Mucosa of rectum (tissue), 2 donors: ENCODE measurements at regions not wholly inside any gene's neighbourhood (a gene's known extent, or its start where the extent isn't known, plus 50 kb on each side); places are given as distances from the start of the nearest gene placed in this dataset.
"Not testable (repeated sequence)": the region's sequence is repeated elsewhere in the genome, so short reads cannot be mapped to it uniquely, and the experiment has no call there.

ENCODE experiments used
- H3K27ac ChIP-seq, 2 donors: one replicate each; pipeline ENCODE4 v1.7.0; 2013; ENCODE audit warnings: inconsistent platforms in 2 of 2, low read depth in 2 of 2, low read length in 2 of 2
- H3K27me3 ChIP-seq, 2 donors: one replicate each; pipeline ENCODE4 v1.7.0; 2013; ENCODE audit warnings: low read length in 2 of 2; ENCODE audit not compliant: control insufficient read depth in 2 of 2, insufficient read depth in 2 of 2
- H3K36me3 ChIP-seq, 2 donors: one replicate each; pipeline ENCODE4 v1.7.0; 2013; ENCODE audit warnings: low read length in 2 of 2; ENCODE audit not compliant: control insufficient read depth in 2 of 2, insufficient read depth in 2 of 2
- H3K4me1 ChIP-seq, 2 donors: one replicate each; pipeline ENCODE4 v1.7.0; 2013; ENCODE audit warnings: low read length in 2 of 2, mild to moderate bottlenecking in 1 of 2; ENCODE audit not compliant: control insufficient read depth in 2 of 2, insufficient read depth in 2 of 2
- H3K4me3 ChIP-seq, 2 donors: one replicate each; pipeline ENCODE4 v1.7.0; 2013; ENCODE audit warnings: low read length in 2 of 2
- H3K9ac ChIP-seq, 2 donors: one replicate each; pipeline ENCODE4 v1.7.0; 2013; ENCODE audit warnings: low read length in 2 of 2, low read depth in 1 of 2, mild to moderate bottlenecking in 1 of 2
- H3K9me3 ChIP-seq, 2 donors: one replicate each; pipeline ENCODE4 v1.7.0; 2013; ENCODE audit warnings: low read length in 2 of 2; ENCODE audit not compliant: control insufficient read depth in 2 of 2
- donor health status: healthy.
- donor health status: Normal muscosa, but diverticular disease.

- H3K27ac ChIP-seq, H3K9me3 ChIP-seq, H3K4me1 ChIP-seq, H3K4me3 ChIP-seq, H3K9ac ChIP-seq, H3K36me3 ChIP-seq, H3K27me3 ChIP-seq: not testable (repeated sequence)
Observed at GRCh38 chr15:94868265-94868664, 636.9 kb downstream of the MCTP2 start.

GRCh38 chr15:94875550-94875949 lies 644.2 kb downstream of the MCTP2 start:
- H3K4me1 ChIP-seq, result no peaks in the 10 kb centered on the region
- no peak overlapping the region for H3K27ac ChIP-seq
- H3K9me3 ChIP-seq, result no peaks in the 10 kb centered on the region
- H3K4me3 ChIP-seq, result no peak overlapping the region
- no peaks in the 10 kb centered on the region for H3K27me3 ChIP-seq
- no peaks in the 10 kb centered on the region for H3K36me3 ChIP-seq
- no peak overlapping the region for H3K9ac ChIP-seq

GRCh38 chr15:94877833-94878232 lies 646.5 kb downstream of the MCTP2 start:
- Histone ChIP-seq H3K9me3 (no peaks in the 10 kb centered on the region), H3K9ac (no peak overlapping the region)

DNA sequence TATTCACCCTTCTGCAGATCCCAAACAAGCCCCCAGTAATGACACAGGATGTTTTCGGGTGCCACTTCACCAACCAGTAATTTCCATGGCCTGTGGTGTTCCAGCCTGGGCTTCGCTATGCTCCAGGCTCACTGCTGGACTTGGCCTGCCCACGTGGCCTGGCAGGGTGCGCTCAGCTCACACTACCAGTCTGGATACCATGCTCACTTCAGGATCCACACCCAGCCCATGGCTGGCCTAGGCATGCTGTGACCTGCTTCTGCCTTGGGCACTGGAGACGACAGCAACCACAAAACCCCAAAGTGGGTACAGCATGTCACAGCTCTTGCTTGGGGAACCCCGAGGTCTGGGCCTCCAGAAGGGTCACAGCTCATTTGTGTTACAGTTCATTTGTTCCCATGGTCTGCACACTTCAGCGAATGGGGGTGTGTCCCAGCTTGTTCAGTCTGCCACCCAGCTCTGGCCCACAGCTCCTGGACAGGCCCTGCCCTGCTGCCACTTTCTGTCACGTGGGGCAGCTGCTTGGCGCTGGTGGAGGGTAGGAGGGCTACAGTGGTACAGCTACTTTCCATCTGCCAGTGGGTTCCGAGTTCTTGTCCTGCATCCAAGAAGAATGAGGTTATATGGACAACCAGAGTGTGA lies 650.8 kb downstream of the MCTP2 start:
- H3K4me1 ChIP-seq, result no peaks in the 10 kb centered on the region
- no peaks in the 10 kb centered on the region for H3K9me3 ChIP-seq
- H3K27me3 ChIP-seq, result no peaks in the 10 kb centered on the region
- no peaks in the 10 kb centered on the region for H3K36me3 ChIP-seq
- no peak overlapping the region for H3K9ac ChIP-seq
- no peak overlapping the region for H3K4me3 ChIP-seq
- H3K27ac ChIP-seq, result no peak overlapping the region

More at GRCh38 chr15:94877833-94878232, 646.5 kb downstream of the MCTP2 start:
- H3K4me1 ChIP-seq, result no peaks in the 10 kb centered on the region
- H3K36me3 ChIP-seq, result no peaks in the 10 kb centered on the region
- no peak overlapping the region for H3K4me3 ChIP-seq
- no peaks in the 10 kb centered on the region for H3K27me3 ChIP-seq
- no peak overlapping the region for H3K27ac ChIP-seq

- H3K27me3 ChIP-seq, result no peaks in the 10 kb centered on the region
- H3K4me1 ChIP-seq, result no peaks in the 10 kb centered on the region
- H3K9me3 ChIP-seq, result no peaks in the 10 kb centered on the region
- no peak overlapping the region for H3K4me3 ChIP-seq
- H3K36me3 ChIP-seq, result no peaks in the 10 kb centered on the region
- no peak overlapping the region for H3K9ac ChIP-seq
- H3K27ac ChIP-seq, result no peak overlapping the region
Observed at GRCh38 chr15:94887391-94887790, 656.0 kb downstream of the MCTP2 start.

GRCh38 chr15:94889153-94889552 lies 657.8 kb downstream of the MCTP2 start:
- Histone ChIP-seq H3K27ac (no peak overlapping the region), H3K4me3 (no peak overlapping the region), H3K36me3 (no peaks in the 10 kb centered on the region), H3K27me3 (no peaks in the 10 kb centered on the region), H3K9ac (no peak overlapping the region), H3K9me3 (no peaks in the 10 kb centered on the region), H3K4me1 (no peaks in the 10 kb centered on the region)

GRCh38 chr15:94893091-94893490 lies 661.7 kb downstream of the MCTP2 start:
- Histone ChIP-seq H3K9me3 (no peaks in the 10 kb centered on the region), H3K4me1 (no peaks in the 10 kb centered on the region), H3K9ac (no peak overlapping the region), H3K4me3 (no peak overlapping the region), H3K36me3 (no peaks in the 10 kb centered on the region), H3K27me3 (no peaks in the 10 kb centered on the region), H3K27ac (no peak overlapping the region)

DNA sequence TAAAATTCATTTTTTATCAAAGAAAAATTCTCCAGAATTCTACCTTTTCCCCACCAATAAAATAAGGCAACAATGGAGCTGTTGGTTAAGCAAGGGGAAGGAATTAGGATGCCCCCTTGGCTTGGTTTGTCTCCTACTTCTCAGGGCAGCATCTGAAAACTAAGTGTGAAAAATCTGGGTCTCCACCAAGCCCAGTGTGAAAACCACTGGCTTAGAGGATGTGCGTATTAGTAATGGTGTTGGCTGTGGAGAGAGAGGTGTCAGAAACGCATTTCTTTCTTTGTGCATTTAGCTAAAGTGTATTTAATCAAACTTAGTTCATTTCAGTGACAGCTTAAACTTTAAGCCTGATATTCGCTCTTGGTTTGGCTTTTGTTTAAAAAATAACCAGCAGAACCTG lies 662.7 kb downstream of the MCTP2 start:
- no peaks in the 10 kb centered on the region for H3K4me1 ChIP-seq
- H3K9ac ChIP-seq, result no peak overlapping the region
- no peaks in the 10 kb centered on the region for H3K9me3 ChIP-seq
- no peaks in the 10 kb centered on the region for H3K27me3 ChIP-seq
- no peaks in the 10 kb centered on the region for H3K36me3 ChIP-seq
- H3K27ac ChIP-seq, result no peak overlapping the region
- H3K4me3 ChIP-seq, result no peak overlapping the region

DNA sequence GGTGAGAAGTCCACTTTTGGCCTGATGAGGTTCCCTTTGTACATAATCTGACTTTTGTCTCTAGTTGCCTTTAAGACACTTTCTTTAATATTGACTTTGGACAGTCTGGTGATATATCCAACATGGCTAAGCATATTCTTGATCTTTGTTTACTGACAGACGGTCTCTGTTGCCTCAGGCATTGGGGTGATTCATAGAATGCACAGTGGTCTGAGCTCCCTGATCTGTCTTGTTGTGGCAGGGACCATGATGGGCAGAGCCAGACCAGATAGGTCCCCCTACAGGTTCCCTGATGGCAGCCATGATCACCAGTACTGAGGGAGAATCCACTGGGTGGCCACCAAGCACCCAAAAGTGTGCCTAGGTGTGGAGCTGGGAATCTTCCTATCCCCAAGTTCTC lies 678.1 kb downstream of the MCTP2 start:
- Histone ChIP-seq H3K4me1 (no peaks in the 10 kb centered on the region), H3K27me3 (no peaks in the 10 kb centered on the region), H3K9me3 (peaks cover 0 to 5% of the 10 kb centered on the region in 2 donors), H3K27ac (no peak overlapping the region), H3K4me3 (no peak overlapping the region), H3K9ac (no peak overlapping the region), H3K36me3 (no peaks in the 10 kb centered on the region)

DNA sequence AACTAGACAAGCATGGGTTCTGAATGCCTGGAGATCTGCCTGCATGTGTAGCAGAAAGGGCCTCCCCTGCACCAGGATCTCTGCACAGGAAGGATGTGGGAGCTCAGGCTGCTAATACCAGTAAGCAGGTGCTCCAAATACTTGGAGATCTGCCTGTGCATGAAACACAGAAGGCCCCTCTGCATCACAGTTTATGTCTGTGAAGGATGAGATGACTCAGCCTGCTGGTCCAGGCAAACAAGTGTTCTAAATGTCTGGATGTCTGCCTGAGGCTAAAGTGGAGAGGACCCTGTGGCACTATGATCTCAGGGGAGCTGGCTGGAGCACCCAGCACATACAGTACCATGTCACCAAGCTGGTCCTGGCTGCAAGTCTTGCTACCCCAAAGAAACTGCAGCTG lies 678.8 kb downstream of the MCTP2 start:
- no peak overlapping the region for H3K27ac ChIP-seq
- H3K9ac ChIP-seq, result no peak overlapping the region
- no peaks in the 10 kb centered on the region for H3K4me1 ChIP-seq
- H3K9me3 ChIP-seq, result peaks cover 0 to 5% of the 10 kb centered on the region in 2 donors
- no peaks in the 10 kb centered on the region for H3K36me3 ChIP-seq
- no peaks in the 10 kb centered on the region for H3K27me3 ChIP-seq
- no peak overlapping the region for H3K4me3 ChIP-seq

- Histone ChIP-seq H3K4me3 (no peak overlapping the region), H3K9me3 (peaks cover 0 to 5% of the 10 kb centered on the region in 2 donors), H3K4me1 (no peaks in the 10 kb centered on the region)
Observed at GRCh38 chr15:94912760-94913159, 681.4 kb downstream of the MCTP2 start.

More at GRCh38 chr15:94912760-94913159, 681.4 kb downstream of the MCTP2 start:
- Histone ChIP-seq H3K9ac (no peak overlapping the region), H3K27me3 (no peaks in the 10 kb centered on the region), H3K36me3 (no peaks in the 10 kb centered on the region), H3K27ac (no peak overlapping the region)
